ENCODE measurements at regions not wholly inside any gene's neighbourhood (a gene's known extent, or its start where the extent isn't known, plus 50 kb on each side); places are given as distances from the start of the nearest gene placed in this dataset.

DNA sequence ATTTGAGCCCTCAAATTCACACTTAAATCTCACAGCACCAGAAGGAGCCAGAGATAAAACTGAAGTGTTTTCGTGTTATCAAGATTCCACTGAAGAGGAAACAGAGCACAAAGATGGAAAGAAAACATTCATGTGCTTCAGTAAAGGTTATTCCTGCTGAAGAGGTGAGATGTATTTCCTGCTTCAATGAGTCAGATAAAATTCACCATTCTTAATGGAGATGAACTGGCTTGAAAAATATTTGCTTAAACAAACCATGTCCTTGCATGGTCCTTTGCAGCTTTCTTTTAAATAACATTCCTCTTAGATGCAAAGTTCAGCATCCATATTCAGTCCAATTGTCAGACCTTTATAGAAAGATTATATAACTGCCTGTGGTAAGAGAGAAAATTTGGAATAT, 294.2 kb downstream of the IPMK start:
- no peak overlapping the region for H3K4me3 ChIP-seq (ENCODE audit: low read depth, low read length)
- DNase-seq (ENCODE audit: low read depth): no peak

DNA sequence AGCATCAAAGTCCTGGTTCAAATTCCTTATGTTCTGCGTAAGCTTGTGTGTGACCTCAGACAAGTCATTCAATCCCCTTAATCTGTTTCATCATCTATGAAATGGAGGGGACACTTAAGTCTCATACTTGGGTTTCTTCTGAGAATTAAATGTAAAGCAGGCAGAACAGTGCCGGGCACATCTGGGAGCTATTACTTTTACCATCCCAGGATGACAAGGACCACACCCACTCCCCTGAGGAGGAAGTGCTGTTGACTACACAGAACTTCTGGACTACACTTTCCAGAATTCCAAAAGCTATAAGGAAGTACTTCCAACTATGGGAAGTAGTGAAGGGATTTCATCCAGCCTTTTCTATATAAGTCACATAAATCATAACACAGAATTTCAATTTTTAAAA, 294.9 kb downstream of the IPMK start:
- DNase-seq (ENCODE audit: low read depth): no peak
- no peak overlapping the region for H3K4me3 ChIP-seq (ENCODE audit: low read depth, low read length)

DNA sequence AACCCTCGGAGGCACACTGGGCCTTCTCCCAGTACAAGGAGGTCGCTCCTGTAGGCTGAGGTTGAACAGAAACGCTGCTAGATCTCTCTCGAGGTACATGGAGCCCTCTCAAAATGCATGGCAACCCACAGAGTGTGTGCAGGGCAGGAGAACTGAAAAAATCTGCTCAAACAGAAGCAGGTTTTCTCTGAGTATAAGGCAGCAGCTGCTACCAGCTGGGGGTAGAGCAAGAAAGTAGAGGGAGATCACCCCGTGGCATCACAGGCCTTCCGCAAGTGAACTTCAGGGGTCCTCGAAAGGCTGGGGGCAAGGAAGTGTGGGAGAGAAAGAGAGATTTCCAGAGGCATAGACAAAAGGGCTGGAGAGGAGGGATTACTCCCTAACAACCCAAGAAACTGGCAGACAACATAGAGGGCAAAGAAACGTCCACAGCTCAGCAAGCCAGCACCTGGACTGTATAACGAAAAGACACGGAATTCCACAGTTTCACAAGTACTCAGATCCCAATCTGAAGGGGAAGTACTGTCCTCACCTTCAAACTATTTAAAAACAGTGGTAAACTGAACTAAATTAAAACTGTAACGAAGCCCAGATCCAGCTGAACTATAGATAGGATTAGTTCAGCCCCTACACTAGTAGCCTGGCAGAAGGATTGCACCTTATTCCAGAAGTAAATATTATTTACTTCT, 299.2 kb downstream of the IPMK start:
- no peak overlapping the region for H3K4me3 ChIP-seq (ENCODE audit: low read depth, low read length)
- no peak for DNase-seq (ENCODE audit: low read depth)

DNA sequence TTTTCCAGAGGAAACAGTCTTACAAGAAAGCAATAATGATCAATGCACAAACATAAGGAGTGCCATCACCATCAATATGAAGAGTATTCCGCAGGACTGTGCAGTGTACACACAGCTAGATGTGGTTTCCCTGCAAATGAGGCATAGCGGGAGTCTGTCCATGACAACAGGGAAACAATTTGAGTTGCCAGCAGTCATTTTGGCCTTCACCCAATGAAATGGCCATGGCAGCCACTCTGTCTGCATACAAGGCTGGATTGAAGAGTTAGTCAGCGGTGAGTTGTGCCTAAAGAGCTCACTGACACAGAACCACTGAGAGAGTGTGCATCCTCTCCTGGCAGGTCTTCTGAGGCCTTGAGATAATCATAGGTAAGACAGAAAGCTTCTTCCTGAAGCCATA, 303.3 kb downstream of the IPMK start:
- no peak for DNase-seq (ENCODE audit: low read depth)
- H3K4me3 ChIP-seq (ENCODE audit: low read depth, low read length): no peak overlapping the region

DNA sequence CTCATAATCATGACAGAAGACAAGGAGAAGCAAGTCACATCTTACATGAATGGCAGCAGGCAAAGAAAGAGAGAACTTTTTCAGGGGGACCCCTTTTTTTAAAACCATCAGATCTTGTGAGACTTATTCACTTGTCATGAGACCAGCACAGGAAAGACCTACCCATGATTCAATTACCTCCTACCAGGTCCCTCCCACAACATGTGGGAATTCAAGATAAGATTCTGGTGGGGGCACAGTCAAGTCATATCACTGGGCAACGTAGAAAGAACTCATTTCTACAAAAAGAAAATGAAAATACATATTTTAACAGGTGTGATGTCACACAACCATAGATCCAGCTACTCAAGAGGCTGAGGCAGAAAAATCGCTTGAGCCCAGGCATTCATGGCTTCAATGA, 304.1 kb downstream of the IPMK start:
- no peak for DNase-seq (ENCODE audit: low read depth)
- H3K4me3 ChIP-seq (ENCODE audit: low read depth, low read length): no peak overlapping the region

DNA sequence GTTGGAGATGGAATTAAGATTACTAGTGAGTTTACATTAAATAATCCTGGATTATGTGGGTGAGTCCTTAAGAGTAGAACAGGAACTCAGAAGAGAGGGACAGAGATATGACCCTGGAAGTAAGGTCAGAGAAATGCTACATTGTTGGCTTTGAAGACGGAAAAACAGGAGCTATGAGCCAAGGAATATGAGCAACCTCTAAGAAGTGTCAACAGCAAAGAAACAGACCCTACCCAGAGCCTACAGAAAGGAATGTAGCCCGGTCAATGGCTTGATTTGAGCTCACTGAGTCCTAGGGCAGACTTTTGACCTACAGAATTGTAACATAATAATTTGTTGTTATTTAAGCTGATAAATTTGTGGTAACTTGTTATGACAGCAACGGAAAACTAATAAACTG, 304.9 kb downstream of the IPMK start:
- H3K4me3 ChIP-seq (ENCODE audit: low read depth, low read length): no peak overlapping the region

DNA sequence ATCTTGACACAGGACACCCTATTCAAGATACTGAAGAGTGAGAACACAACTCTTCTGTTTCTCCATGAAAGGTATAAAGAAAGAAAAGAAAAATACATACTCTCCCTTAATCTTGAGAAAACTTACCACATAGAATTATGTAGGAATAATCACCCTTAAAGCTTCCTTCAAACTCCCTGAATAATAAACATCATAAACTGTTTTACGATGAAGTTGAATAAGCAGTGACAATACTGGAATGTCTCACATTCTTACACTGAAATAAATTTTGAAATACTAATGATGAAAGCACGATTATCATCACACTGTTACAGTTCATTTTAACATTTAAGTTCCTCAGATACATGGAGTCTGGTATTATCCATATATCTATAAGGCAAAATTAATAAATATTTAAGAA, 306.2 kb downstream of the IPMK start:
- no peak for DNase-seq (ENCODE audit: low read depth)
- no peak overlapping the region for H3K4me3 ChIP-seq (ENCODE audit: low read depth, low read length)

More for the DNA sequence above, 304.9 kb downstream of the IPMK start:
- no peak for DNase-seq (ENCODE audit: low read depth)

DNA sequence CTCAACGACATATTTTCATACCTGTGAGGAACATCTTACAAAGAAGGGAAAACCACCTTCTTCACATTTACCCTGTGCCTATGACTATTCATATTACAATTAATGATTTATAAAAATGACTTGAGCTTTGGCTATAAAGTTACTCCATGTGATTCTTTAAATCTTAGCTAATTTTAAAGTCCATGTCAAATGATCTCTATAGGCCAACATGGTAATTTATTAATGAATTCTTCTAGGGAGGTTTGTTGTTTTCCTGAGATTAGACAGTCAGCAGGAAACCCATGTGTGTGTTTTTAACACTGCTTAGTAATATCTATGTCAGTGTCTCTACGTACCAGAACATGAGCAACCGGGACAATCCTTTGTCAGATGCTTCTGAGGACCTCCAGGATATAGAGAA, 307.3 kb downstream of the IPMK start:
- no peak for DNase-seq (ENCODE audit: low read depth)
- H3K4me3 ChIP-seq (ENCODE audit: low read depth, low read length): no peak overlapping the region

DNA sequence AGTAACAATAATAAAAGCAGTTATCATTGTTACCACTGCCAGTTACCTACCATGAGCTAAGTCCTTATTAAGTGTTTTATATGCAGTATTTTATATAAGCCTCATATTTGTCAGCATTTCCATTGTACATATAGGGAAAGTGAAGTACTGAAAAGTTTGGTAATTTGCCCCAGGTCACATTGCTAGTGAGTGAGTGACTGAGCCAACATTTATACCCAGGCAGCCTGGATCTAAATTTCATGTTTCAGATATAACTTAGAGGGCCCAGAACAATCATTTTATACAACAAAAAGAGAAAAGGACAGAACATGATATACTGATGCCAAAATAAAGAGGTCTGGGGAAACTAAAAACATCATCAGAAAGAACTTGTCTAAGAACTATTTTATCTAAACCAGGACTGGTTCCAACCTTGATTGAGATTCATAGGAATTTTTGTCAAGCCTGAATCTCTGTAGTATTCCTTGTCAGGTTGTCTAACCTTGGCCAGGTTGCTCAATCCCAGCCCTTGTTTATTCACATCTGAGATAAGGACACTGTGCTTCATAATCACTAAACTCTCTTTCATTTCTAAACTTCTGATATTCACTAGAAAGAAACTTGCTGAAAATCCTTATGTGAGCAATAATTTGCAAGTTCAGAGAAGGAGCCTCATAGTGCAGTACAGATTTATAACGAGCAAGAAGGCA, 308.2 kb downstream of the IPMK start:
- no peak overlapping the region for H3K4me3 ChIP-seq (ENCODE audit: low read depth, low read length)
- DNase-seq (ENCODE audit: low read depth): no peak

DNA sequence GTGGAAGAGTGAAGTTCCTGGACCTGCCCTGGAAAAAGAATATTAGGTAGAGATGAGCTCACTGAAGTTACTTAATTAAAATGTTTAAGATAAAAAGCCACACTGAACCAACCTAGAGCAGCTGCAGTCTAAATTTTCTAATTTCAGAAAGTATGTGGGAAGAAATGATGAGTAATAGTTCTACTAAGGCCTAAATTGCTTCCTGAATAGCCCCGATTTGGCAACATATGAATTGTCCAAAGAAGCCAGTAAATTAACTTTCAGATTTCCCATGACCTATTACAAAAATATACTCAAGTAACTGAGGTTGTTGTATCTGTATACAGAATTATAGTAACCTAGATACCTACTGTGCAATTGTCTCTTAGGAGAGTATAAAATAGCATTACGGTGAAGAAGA, 312.6 kb downstream of the IPMK start:
- DNase-seq (ENCODE audit: low read depth): peak; percentile 39

DNA sequence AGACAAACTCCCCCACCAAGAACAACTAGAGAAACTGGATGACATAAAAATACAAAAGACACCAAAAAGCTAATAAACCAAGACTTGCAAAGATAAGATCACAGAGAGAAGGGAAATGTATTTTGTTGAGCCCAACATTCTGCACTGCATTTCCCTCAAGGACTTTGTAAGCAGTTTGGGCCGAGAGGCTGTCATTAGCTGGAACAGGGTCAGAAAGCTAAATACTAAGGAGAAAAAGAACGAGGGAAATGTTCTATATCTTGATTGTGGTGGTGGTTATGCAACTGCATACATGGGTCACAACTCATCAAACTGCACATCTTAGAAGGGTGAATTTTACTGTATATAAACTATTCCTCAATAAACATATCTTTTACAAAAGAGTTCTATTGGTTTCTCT, 315.0 kb downstream of the IPMK start:
- peak; percentile 19 for DNase-seq (ENCODE audit: low read depth)
- no peak overlapping the region for H3K4me3 ChIP-seq (ENCODE audit: low read depth, low read length)

More for the DNA sequence above, 312.6 kb downstream of the IPMK start:
- no peak overlapping the region for H3K4me3 ChIP-seq (ENCODE audit: low read depth, low read length)

DNA sequence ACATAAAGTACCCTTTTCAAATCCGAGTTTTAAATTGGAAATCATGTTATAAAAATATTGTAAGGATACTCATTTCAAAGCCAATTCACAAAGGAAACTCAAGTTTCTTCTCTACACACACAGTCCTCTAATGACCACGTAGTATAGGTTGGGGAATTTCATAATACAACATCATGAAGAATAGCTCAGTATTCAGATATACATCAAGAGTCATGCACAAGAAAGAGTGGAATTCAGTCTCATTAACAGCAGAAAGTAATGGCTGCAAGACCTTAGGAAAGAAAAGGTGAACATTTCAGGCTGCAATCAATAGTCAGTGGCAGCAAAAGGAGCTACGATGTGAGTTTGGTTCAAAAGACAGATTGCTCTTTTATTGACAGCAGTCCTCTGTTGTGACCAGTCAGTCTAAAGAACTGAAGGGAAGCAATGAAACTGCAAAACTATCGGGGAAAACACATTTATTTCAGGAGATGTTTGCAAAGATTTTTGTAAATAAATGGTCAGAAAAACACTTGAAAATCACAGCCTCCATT, 317.2 kb downstream of the IPMK start:
- no peak for DNase-seq (ENCODE audit: low read depth)
- no peak overlapping the region for H3K4me3 ChIP-seq (ENCODE audit: low read depth, low read length)

DNA sequence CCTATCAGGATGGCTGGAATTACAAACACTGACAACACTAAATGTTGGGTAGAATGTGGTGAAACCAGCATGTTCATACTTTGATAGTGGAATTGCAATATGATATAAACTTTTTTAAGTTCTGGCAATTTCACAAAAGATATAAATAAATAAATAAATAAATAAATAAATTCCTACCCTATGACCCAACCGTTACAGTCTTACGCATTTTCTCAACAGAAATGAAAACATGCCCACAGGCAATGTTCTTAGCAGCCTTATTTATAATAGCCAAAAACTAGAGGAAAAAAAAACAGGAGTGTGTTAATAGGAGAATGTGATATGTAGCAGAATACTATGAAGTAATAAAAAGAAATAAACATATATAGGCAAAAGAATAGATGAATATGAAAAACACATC, 318.9 kb downstream of the IPMK start:
- no peak overlapping the region for H3K4me3 ChIP-seq (ENCODE audit: low read depth, low read length)
- no peak for DNase-seq (ENCODE audit: low read depth)

DNA sequence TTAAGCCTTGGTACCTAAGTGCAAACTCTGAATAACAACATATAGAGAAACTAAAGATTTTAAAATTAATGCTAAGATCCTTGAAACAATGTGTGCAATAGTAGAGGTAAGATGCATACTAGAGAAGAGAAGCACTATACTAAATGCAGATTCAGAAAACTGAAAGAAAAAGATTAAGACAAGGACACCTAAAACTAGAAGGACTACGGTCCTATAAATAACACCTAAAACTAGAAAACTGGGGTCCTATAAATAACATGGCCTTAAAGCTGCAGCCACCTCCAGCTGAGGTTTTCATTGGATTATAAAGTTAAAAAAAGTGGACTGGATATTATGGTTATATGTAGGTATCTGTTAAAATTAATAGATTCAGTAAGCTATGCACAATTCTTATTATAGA, 320.9 kb downstream of the IPMK start:
- H3K4me3 ChIP-seq (ENCODE audit: low read depth, low read length): no peak overlapping the region
- no peak for DNase-seq (ENCODE audit: low read depth)

DNA sequence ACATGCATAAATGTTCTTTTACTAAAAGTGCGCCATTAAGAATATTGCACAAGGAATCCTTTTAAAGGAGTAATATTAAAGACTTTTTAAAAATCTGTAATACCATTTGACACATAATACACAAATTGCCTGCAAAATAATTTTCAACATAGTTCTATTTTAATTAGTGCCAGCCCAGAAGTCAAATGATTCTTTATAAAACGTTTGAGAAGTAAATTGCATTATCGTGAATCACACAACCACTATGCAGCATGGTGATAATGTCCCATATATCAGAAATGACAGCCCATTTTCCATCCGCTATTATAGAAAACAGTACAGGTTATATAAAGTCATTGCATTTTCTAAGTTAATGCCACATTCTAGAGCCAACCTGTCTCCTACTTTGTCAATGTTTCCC, 324.0 kb downstream of the IPMK start:
- no peak for DNase-seq (ENCODE audit: low read depth)

DNA sequence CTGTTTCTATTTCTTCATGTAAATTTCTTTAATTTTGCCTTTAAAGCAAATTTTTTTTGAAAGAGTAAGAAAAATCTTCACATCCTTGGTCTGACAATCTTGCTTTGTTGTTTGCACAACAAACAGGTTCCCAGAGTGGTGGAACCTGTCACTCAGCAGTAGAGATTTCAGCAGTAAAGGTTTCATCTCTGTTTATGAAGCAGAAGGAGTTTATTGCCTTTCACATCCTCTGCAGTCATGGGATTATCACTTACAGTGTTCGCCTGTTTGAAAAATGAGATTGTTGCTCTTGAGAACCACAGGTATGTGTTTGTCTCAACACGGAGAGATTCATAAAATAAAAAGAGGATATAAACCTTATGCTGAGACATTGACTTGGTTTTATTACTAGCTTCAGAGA, 342.6 kb downstream of the IPMK start:
- no peak overlapping the region for H3K4me3 ChIP-seq (ENCODE audit: low read depth, low read length)
- DNase-seq (ENCODE audit: low read depth): no peak

More for the DNA sequence above, 324.0 kb downstream of the IPMK start:
- H3K4me3 ChIP-seq (ENCODE audit: low read depth, low read length): no peak overlapping the region

DNA sequence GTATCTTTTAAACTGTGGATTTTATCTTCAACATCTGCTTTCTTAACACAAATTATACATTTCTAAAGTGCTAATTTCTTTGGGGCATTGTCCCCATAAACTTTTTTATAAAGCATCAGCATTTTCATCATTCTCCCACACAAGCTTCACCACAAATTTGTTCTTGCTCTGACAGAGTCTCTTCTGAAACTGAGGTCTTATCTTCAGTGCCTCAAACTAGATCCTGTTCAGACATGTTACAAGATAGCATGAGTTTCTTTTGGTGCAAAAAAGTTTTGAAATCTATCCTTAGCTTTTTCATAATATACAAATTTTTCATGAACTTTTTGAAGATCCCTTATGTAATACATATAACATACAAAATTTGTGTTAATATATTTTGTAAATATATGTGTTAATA, 346.6 kb downstream of the IPMK start:
- no peak for DNase-seq (ENCODE audit: low read depth)
- no peak overlapping the region for H3K4me3 ChIP-seq (ENCODE audit: low read depth, low read length)

DNA sequence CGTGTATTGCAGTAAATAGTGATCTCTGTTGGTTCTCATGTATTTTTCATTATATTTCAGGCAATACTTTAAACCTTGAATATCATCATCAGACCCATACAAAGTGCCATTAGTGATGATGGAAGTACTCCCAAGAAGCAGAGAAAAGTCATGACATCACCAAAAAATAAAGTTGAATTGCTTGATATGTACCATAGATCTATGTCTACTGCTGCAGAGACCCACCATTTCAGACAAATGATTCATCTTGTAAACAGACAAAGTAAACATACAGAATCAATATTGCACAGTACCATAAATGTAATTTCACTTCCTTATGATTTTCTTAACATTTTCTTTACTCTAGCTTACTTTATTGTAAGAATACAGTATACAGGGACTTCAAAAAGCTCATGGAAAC, 347.8 kb downstream of the IPMK start:
- DNase-seq (ENCODE audit: low read depth): no peak
- H3K4me3 ChIP-seq (ENCODE audit: low read depth, low read length): no peak overlapping the region

DNA sequence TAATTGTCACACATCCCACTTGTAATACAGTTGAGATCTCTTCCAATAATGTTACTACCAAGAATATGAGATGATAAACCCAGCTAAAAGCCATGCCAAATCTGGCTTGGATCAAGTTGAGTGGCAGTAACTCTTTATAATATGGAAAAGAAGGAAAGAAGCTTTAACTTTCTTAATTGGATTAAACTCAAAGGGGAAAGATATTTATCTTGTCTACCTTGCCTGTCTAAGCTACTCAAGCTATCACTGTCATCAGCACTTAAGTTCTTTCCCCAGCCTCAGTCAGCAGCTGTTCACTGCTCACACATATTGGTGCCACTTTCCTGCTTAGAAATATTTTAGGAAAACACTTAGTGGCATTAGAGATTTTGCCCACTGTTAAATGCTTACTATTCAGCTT, 350.7 kb downstream of the IPMK start:
- H3K4me3 ChIP-seq (ENCODE audit: low read depth, low read length): no peak overlapping the region
- no peak for DNase-seq (ENCODE audit: low read depth)

DNA sequence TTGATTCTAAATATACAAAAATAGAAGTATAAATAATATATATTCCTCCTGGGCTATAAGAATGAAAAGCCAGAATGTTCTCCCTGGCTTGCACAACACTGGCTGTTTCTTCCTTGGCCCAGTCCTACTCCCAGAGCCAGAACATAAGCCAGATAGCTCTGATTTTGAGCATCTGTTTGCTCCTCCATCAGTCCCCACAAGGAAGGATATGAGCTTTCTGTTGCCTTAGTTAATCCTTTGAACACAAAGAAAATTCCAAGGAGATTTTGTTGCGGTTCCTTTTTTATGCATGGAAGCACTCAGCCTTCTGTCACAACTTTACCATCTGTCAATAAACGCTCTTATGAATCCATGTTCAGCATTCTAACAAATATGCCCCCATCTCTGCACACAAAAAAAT, 361.8 kb downstream of the IPMK start:
- DNase-seq (ENCODE audit: low read depth): no peak
- H3K4me3 ChIP-seq (ENCODE audit: low read depth, low read length): no peak overlapping the region

DNA sequence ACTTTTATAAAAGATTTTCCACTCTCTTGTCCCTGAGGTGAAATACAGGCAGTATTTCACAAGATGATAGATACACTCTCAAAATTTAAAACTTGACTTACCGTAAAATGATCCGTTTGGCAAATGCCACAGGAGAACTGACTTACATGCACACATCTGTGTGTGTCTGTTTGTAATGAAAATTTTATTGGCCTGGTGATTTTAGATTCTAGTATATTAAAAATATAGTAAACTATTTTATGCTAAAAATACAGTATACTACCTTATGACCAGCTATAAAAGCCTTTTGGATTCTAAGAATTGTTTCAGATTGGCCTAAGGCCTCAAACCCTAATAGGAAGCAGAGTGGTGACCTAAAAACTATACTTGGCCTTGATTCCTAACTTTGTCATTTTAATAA, 362.7 kb downstream of the IPMK start:
- no peak for DNase-seq (ENCODE audit: low read depth)
- no peak overlapping the region for H3K4me3 ChIP-seq (ENCODE audit: low read depth, low read length)

Data from skeletal muscle cell (primary cell).